MM.1S (cell line): ENCODE measurements at regions not wholly inside any gene's neighbourhood (a gene's known extent, or its start where the extent isn't known, plus 50 kb on each side); places are given as distances from the start of the nearest gene placed in this dataset.
"Not testable (repeated sequence)": the region's sequence is repeated elsewhere in the genome, so short reads cannot be mapped to it uniquely, and the experiment has no call there.

ENCODE experiments used
- DNase-seq: peaks from one replicate; pipeline ENCODE4 v3.0.0-alpha.2; 2015
- H2AFZ ChIP-seq: fragments of 300-600 bp; sonication (generic); 2 replicates; pipeline ENCODE4 v1.6.0; 2016; ENCODE audit warnings: antibody characterized with exemption, low read length
- H3F3A ChIP-seq: fragments of 300-600 bp; sonication (generic); 2 replicates; pipeline ENCODE4 v1.6.1; 2016; ENCODE audit warnings: mild to moderate bottlenecking, antibody characterized with exemption, low read length, moderate library complexity, mixed read lengths; ENCODE audit not compliant: insufficient read depth
- H3K27ac ChIP-seq: fragments of 300-600 bp; sonication (generic); 2 replicates; pipeline ENCODE4 v1.5.1; 2016; ENCODE audit warnings: mild to moderate bottlenecking, low read length
- H3K27me3 ChIP-seq: fragments of 300-600 bp; sonication (generic); replicated peaks from 2 replicates; pipeline ENCODE4 v1.6.0; 2016; ENCODE audit warnings: low read length; ENCODE audit not compliant: insufficient read depth
- H3K36me3 ChIP-seq: fragments of 300-600 bp; sonication (generic); replicated peaks from 2 replicates; pipeline ENCODE4 v1.6.1; 2016; ENCODE audit warnings: mild to moderate bottlenecking, low read length, mixed read lengths; ENCODE audit not compliant: insufficient read depth
- H3K4me1 ChIP-seq: fragments of 300-600 bp; sonication (generic); 2 replicates; pipeline ENCODE4 v1.6.1; 2016; ENCODE audit warnings: low read length, mixed read lengths
- H3K4me2 ChIP-seq: fragments of 300-600 bp; sonication (generic); 2 replicates; pipeline ENCODE4 v1.6.0; 2016; ENCODE audit warnings: low read depth, low read length
- H3K4me3 ChIP-seq: fragments of 300-600 bp; sonication (generic); 2 replicates; pipeline ENCODE4 v1.5.1; 2016; ENCODE audit warnings: low read length, mixed read lengths
- H3K79me2 ChIP-seq: fragments of 300-600 bp; sonication (generic); 2 replicates; pipeline ENCODE4 v1.6.1; 2016; ENCODE audit warnings: mixed run types, low read length, mixed read lengths
- H3K9ac ChIP-seq: fragments of 300-600 bp; sonication (generic); 2 replicates; pipeline ENCODE4 v1.6.1; 2016; ENCODE audit warnings: low read length, mixed read lengths
- H3K9me2 ChIP-seq: fragments of 300-600 bp; sonication (generic); replicated peaks from 2 replicates; pipeline ENCODE4 v1.6.1; 2016; ENCODE audit warnings: mild to moderate bottlenecking, low read length, mixed read lengths; ENCODE audit not compliant: insufficient read depth
- H3K9me3 ChIP-seq: fragments of 300-600 bp; sonication (generic); replicated peaks from 2 replicates; pipeline ENCODE4 v1.6.1; 2016; ENCODE audit warnings: mild to moderate bottlenecking, low read length, mixed read lengths; ENCODE audit not compliant: insufficient read depth
- H4K20me1 ChIP-seq: fragments of 300-600 bp; sonication (generic); 2 replicates; pipeline ENCODE4 v1.6.1; 2016; ENCODE audit warnings: mild to moderate bottlenecking, low read length, moderate library complexity, mixed read lengths; ENCODE audit not compliant: insufficient read depth
- EZH2 ChIP-seq: fragments of 300-600 bp; sonication (generic); optimal IDR thresholded peaks from 2 replicates; pipeline ENCODE3; 2017; ENCODE audit warnings: low read depth, mild to moderate bottlenecking, antibody characterized with exemption, low read length, mixed read lengths
- EZH2phosphoT487 ChIP-seq: fragments of 300-600 bp; sonication (generic); IDR thresholded peaks from 2 replicates; pipeline ENCODE4 v1.6.1; 2018; ENCODE audit warnings: antibody characterized with exemption, low read length
- TF ChIP-seq, protein P1 (sequence below): fragments of 300-600 bp; sonication (generic); IDR thresholded peaks from 2 replicates; pipeline ENCODE4 v1.5.1; 2016; ENCODE audit warnings: antibody characterized with exemption, low read length, mixed read lengths

DNA sequence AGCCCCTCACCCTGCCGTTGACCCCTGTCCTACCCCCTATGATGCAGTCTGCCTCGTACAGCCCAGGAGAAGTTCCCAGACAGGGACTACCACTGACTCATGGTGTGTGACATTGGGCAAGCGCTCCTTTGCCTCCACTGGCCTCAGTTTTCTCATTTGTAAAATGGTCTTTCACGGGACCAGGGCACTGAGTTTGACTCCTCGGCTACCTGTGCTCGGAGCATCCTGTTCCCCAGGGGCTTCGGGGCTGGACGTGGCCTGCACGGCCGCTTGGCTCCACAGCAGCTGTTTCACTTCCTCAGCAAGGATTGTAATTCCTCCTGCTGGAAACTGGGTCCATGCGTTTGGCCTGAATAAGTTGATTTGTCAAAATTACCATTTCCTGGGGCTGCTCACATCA is 277.3 kb downstream of the MATN1 start:
- no peaks in the 10 kb centered on the region for H3K36me3 ChIP-seq
- H3K27ac ChIP-seq, result no peak overlapping the region
- H3K79me2 ChIP-seq, result no peaks in the 10 kb centered on the region
- no peaks in the 10 kb centered on the region for H3K4me1 ChIP-seq
- H3K27me3 ChIP-seq, result peaks cover 39% of the 10 kb centered on the region
- H3K4me2 ChIP-seq, result no peak overlapping the region
- TF ChIP-seq EZH2phosphoT487 (no peak), EZH2 (no peak)
- TF ChIP-seq, protein P1, sequence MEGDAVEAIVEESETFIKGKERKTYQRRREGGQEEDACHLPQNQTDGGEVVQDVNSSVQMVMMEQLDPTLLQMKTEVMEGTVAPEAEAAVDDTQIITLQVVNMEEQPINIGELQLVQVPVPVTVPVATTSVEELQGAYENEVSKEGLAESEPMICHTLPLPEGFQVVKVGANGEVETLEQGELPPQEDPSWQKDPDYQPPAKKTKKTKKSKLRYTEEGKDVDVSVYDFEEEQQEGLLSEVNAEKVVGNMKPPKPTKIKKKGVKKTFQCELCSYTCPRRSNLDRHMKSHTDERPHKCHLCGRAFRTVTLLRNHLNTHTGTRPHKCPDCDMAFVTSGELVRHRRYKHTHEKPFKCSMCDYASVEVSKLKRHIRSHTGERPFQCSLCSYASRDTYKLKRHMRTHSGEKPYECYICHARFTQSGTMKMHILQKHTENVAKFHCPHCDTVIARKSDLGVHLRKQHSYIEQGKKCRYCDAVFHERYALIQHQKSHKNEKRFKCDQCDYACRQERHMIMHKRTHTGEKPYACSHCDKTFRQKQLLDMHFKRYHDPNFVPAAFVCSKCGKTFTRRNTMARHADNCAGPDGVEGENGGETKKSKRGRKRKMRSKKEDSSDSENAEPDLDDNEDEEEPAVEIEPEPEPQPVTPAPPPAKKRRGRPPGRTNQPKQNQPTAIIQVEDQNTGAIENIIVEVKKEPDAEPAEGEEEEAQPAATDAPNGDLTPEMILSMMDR, result no peak
- no peaks in the 10 kb centered on the region for H4K20me1 ChIP-seq
- H2AFZ ChIP-seq, result no peak overlapping the region
- H3K4me3 ChIP-seq, result no peak overlapping the region
- no peaks in the 10 kb centered on the region for H3K9me2 ChIP-seq
- no peak for DNase-seq
- H3K9me3 ChIP-seq, result no peaks in the 10 kb centered on the region
- no peak overlapping the region for H3K9ac ChIP-seq
- H3F3A ChIP-seq, result no peaks in the 10 kb centered on the region

DNA sequence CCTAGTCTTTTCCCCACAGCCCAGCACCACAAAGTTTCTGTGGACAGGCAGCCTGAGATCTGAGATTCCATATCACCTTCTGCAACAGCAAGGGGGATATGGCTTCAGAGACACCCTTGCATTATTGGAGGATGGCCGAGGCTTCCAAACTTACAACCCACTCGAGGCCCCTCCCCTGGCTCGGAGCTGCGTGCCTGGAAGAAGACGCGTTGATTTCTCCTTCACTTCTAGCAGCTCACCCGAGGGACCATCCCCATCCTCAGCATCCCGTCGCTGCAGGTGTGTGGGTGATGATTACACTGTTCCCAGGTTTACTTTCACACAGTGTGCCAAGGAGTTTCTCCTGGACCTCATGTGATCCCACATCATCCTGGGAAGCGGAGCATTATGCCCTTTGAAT is 277.9 kb downstream of the MATN1 start:
- Histone ChIP-seq H4K20me1 (no peaks in the 10 kb centered on the region), H3K4me1 (no peaks in the 10 kb centered on the region), H3F3A (no peaks in the 10 kb centered on the region), H3K27ac (no peak overlapping the region), H3K4me2 (no peak overlapping the region), H3K36me3 (no peaks in the 10 kb centered on the region), H2AFZ (no peak overlapping the region), H3K9me2 (no peaks in the 10 kb centered on the region), H3K27me3 (peaks cover 39% of the 10 kb centered on the region), H3K79me2 (no peaks in the 10 kb centered on the region), H3K4me3 (no peak overlapping the region), H3K9ac (no peak overlapping the region), H3K9me3 (no peaks in the 10 kb centered on the region)
- no peak for DNase-seq
- TF ChIP-seq, protein P1, result no peak
- no peak for TF ChIP-seq EZH2
- TF ChIP-seq EZH2phosphoT487, result no peak

DNA sequence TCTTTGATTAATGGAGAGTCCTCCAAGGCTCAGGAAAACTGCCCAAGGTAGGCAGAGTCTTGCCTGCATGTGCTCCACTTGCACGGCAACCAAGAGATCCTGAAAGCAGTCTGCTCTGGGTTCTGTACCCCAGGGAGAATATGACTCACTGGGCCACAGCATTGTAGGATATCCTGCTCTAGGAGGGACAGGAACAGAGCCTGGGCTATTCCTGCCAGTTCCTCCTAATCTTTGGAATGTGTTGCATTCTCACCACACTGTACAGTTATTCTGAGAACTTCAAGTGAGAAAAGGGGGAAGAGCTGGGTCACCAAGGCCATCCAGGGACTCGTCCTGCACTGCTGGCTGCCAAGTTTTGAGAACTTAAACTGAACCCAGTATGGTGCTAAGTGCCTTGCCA is 278.5 kb downstream of the MATN1 start:
- no peaks in the 10 kb centered on the region for H3K9me3 ChIP-seq
- no peaks in the 10 kb centered on the region for H3K9me2 ChIP-seq
- H3K79me2 ChIP-seq, result no peaks in the 10 kb centered on the region
- H4K20me1 ChIP-seq, result no peaks in the 10 kb centered on the region
- no peak for TF ChIP-seq EZH2phosphoT487
- TF ChIP-seq EZH2, result no peak
- TF ChIP-seq, protein P1, result no peak
- H3K27ac ChIP-seq, result no peak overlapping the region
- H3K36me3 ChIP-seq, result no peaks in the 10 kb centered on the region
- no peak for DNase-seq
- no peak overlapping the region for H3K4me3 ChIP-seq
- H3K4me2 ChIP-seq, result no peak overlapping the region
- H3K4me1 ChIP-seq, result no peaks in the 10 kb centered on the region
- no peak overlapping the region for H3K9ac ChIP-seq
- no peaks in the 10 kb centered on the region for H3F3A ChIP-seq
- no peak overlapping the region for H2AFZ ChIP-seq
- H3K27me3 ChIP-seq, result peaks cover 39% of the 10 kb centered on the region

DNA sequence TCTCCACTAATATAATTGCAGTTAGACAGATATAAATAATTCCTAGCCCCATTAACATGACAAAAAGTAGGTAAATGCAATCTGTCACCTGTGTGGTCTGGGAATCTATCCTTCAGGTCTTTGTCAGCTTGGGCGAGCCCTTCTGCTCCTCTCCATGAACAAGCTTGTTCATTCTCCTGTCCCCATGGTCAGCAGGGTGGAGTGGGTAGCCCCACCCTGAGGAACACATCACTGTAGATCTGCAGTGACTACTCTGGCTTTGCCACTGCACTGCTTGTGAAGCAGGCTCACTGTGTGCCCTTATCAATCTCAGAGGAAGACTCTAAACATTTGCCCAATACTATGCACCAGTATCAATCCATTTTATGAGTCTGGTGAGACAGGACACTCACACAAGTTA is 279.0 kb downstream of the MATN1 start:
- H3K9me3 ChIP-seq, result no peaks in the 10 kb centered on the region
- H3F3A ChIP-seq, result no peaks in the 10 kb centered on the region
- TF ChIP-seq EZH2 (no peak), EZH2phosphoT487 (no peak)
- TF ChIP-seq, protein P1, result no peak
- peaks cover 39% of the 10 kb centered on the region for H3K27me3 ChIP-seq
- H3K9me2 ChIP-seq, result no peaks in the 10 kb centered on the region
- no peak overlapping the region for H3K27ac ChIP-seq
- no peak overlapping the region for H3K4me2 ChIP-seq
- no peaks in the 10 kb centered on the region for H3K36me3 ChIP-seq
- H4K20me1 ChIP-seq, result no peaks in the 10 kb centered on the region
- no peak overlapping the region for H3K4me3 ChIP-seq
- no peaks in the 10 kb centered on the region for H3K79me2 ChIP-seq
- no peak overlapping the region for H2AFZ ChIP-seq
- no peak for DNase-seq
- no peak overlapping the region for H3K9ac ChIP-seq
- H3K4me1 ChIP-seq, result no peaks in the 10 kb centered on the region

DNA sequence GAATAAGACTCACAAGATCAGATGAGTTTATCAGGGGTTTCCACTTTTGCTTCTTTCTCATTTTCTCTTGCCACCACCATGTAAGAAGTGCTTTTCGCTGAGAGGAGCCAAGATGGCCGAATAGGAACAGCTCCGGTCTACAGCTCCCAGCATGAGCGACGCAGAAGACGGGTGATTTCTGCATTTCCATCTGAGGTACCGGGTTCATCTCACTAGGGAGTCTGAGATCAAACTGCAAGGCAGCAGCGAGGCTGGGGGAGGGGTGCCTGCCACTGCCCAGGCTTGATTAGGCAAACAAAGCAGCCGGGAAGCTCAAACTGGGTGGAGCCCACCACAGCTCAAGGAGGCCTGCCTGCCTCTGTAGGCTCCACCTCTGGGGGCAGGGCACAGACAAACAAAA is 285.1 kb downstream of the MATN1 start:
- not testable (repeated sequence) for H3K79me2 ChIP-seq, DNase-seq

More for the DNA sequence above, 285.1 kb downstream of the MATN1 start:
- H3K4me1 ChIP-seq, H3K9me2 ChIP-seq, H3K27ac ChIP-seq, H3K9me3 ChIP-seq, H3K4me3 ChIP-seq, H3K36me3 ChIP-seq, H3F3A ChIP-seq, H2AFZ ChIP-seq, H3K4me2 ChIP-seq, H3K9ac ChIP-seq, H4K20me1 ChIP-seq: not testable (repeated sequence)
- H3K27me3 ChIP-seq, result peaks cover 30% of the 10 kb centered on the region
